Liver (tissue), 8 donors: ENCODE measurements at regions not wholly inside any gene's neighbourhood (a gene's known extent, or its start where the extent isn't known, plus 50 kb on each side); places are given as distances from the start of the nearest gene placed in this dataset.
A peak's percentile ranks its signal among the peaks of the same experiment; 100 is the strongest.

Source experiments
- DNase-seq: peaks from one replicate; pipeline ENCODE4 v3.0.0-alpha.2; 2017; ENCODE audit warnings: low spot score
- H3K27ac ChIP-seq, 2 donors: one replicate each; pipeline ENCODE4 v1.7.0; 2013; ENCODE audit warnings: inconsistent platforms in 2 of 2, low read length in 2 of 2, control low read depth in 1 of 2, low read depth in 1 of 2, mild to moderate bottlenecking in 1 of 2
- H3K27me3 ChIP-seq, 4 donors: one replicate each; pipeline versions ENCODE4 v1.6.1 to v1.7.0; 2013; ENCODE audit warnings: low read length in 3 of 4, inconsistent platforms in 1 of 4, mild to moderate bottlenecking in 1 of 4, moderate library complexity in 1 of 4; ENCODE audit not compliant: control insufficient read depth in 4 of 4, insufficient read depth in 4 of 4
- H3K36me3 ChIP-seq, 4 donors: one replicate each; pipeline versions ENCODE4 v1.6.1 to v1.7.0; 2013; ENCODE audit warnings: low read length in 3 of 4, mild to moderate bottlenecking in 3 of 4, low read depth in 1 of 4, moderate library complexity in 1 of 4; ENCODE audit not compliant: control insufficient read depth in 4 of 4, insufficient read depth in 3 of 4
- H3K4me1 ChIP-seq, 4 donors: one replicate each; pipeline versions ENCODE4 v1.6.1 to v1.7.0; 2013; ENCODE audit warnings: low read length in 3 of 4, mild to moderate bottlenecking in 3 of 4, moderate library complexity in 1 of 4; ENCODE audit not compliant: control insufficient read depth in 4 of 4, insufficient read depth in 4 of 4
- H3K4me3 ChIP-seq, 3 donors: one replicate each; pipeline versions ENCODE4 v1.6.1 to v1.7.0; 2013; ENCODE audit warnings: low read length in 3 of 3, control low read depth in 1 of 3, low read depth in 1 of 3, mild to moderate bottlenecking in 1 of 3
- H3K9ac ChIP-seq, 2 donors: one replicate each; pipeline ENCODE4 v1.7.0; 2013; ENCODE audit warnings: low read length in 2 of 2, mild to moderate bottlenecking in 2 of 2, moderate library complexity in 2 of 2, control low read depth in 1 of 2, low read depth in 1 of 2
- H3K9me3 ChIP-seq, 4 donors: one replicate each; pipeline versions ENCODE4 v1.6.1 to v1.7.0; 2013; ENCODE audit warnings: low read length in 3 of 4; ENCODE audit not compliant: control insufficient read depth in 4 of 4
- ATF3 ChIP-seq: IDR thresholded peaks from 2 replicates; pipeline ENCODE4 v1.6.1; 2016; ENCODE audit warnings: antibody characterized with exemption
- EGR1 ChIP-seq, 2 donors: IDR thresholded peaks; 2 replicates each; pipeline ENCODE4 v1.6.1; 2016 to 2018; ENCODE audit warnings: antibody characterized with exemption in 2 of 2, low read depth in 2 of 2
- FOXA1 ChIP-seq: IDR thresholded peaks from 2 replicates; pipeline ENCODE4 v1.6.1; 2016; ENCODE audit warnings: antibody characterized with exemption
- FOXA2 ChIP-seq: IDR thresholded peaks from 2 replicates; pipeline ENCODE4 v1.6.1; 2016; ENCODE audit warnings: antibody characterized with exemption
- GABPA ChIP-seq, 2 donors: IDR thresholded peaks in 1 of 2; conservative IDR thresholded peaks in 1 of 2; 2 replicates each; pipeline ENCODE4 v1.6.1; 2016; ENCODE audit warnings: antibody characterized with exemption in 2 of 2, mild to moderate bottlenecking in 1 of 2, moderate library complexity in 1 of 2
- HNF4A ChIP-seq, 2 donors: conservative IDR thresholded peaks; 2 replicates each; pipeline ENCODE4 v1.6.1; 2016; ENCODE audit warnings: antibody characterized with exemption in 2 of 2, mild to moderate bottlenecking in 2 of 2
- HNF4G ChIP-seq: IDR thresholded peaks from 2 replicates; pipeline ENCODE4 v1.6.1; 2016; ENCODE audit warnings: antibody characterized with exemption
- JUND ChIP-seq, 2 donors: IDR thresholded peaks; 2 replicates each; pipeline ENCODE4 v1.6.1; 2016; ENCODE audit warnings: antibody characterized with exemption in 2 of 2
- NR2F2 ChIP-seq: IDR thresholded peaks from 2 replicates; pipeline ENCODE4 v1.6.1; 2016; ENCODE audit warnings: antibody characterized with exemption
- RAD21 ChIP-seq, 2 donors: IDR thresholded peaks; 2 replicates each; pipeline ENCODE4 v1.6.1; 2016; ENCODE audit warnings: antibody characterized with exemption in 2 of 2, mild to moderate bottlenecking in 2 of 2
- REST ChIP-seq: IDR thresholded peaks from 2 replicates; pipeline ENCODE4 v1.6.1; 2016; ENCODE audit warnings: antibody characterized with exemption, mild to moderate bottlenecking
- RXRA ChIP-seq, 2 donors: IDR thresholded peaks; 2 replicates each; pipeline ENCODE4 v1.6.1; 2017 to 2018; ENCODE audit warnings: antibody characterized with exemption in 2 of 2, mild to moderate bottlenecking in 1 of 2
- SP1 ChIP-seq: IDR thresholded peaks from 2 replicates; pipeline ENCODE4 v1.6.1; 2018; ENCODE audit warnings: antibody characterized with exemption, mild to moderate bottlenecking
- TAF1 ChIP-seq: conservative IDR thresholded peaks from 2 replicates; pipeline ENCODE4 v1.6.1; 2016; ENCODE audit warnings: antibody characterized with exemption, mild to moderate bottlenecking
- YY1 ChIP-seq: IDR thresholded peaks from 2 replicates; pipeline ENCODE4 v1.6.1; 2016; ENCODE audit warnings: antibody characterized with exemption, mild to moderate bottlenecking
- WGBS: extraction: QIAGEN DNeasy Blood & Tissue Kit; methylation state at CpG from one replicate; pipeline ENCODE4 v1.1.7; 2013; 5-methylcytosine and 5-hydroxymethylcytosine counted together
- TF ChIP-seq, protein P1 (sequence below): IDR thresholded peaks from 2 replicates; pipeline ENCODE4 v1.6.1; 2016; ENCODE audit warnings: antibody characterized with exemption
- TF ChIP-seq, protein P2 (sequence below): IDR thresholded peaks from 2 replicates; pipeline ENCODE4 v1.6.1; 2016; ENCODE audit warnings: antibody characterized with exemption
- TF ChIP-seq, protein P3 (sequence below): fragments of 150-350 bp; IDR thresholded peaks from 2 replicates; pipeline ENCODE4 v1.5.1; 2017; ENCODE audit warnings: improper control_type of control experiment, low read depth, low read length; ENCODE audit not compliant: missing input control
- donor health status: healthy.
- donor health status: healthy.
- donor health status: healthy.
- donor health status: healthy.
- donor health status: healthy.

- no peak overlapping the region for H3K4me3 ChIP-seq
- TF ChIP-seq FOXA2 (no peak), SP1 (no peak), RAD21 (IDR thresholded peaks at IDR 0.05) (no peak), HNF4G (no peak), FOXA1 (no peak), JUND (IDR thresholded peaks at IDR 0.05) (no peak), NR2F2 (no peak), REST (no peak), GABPA (IDR thresholded peaks at IDR 0.05 in 1 of 2, conservative IDR thresholded peaks at IDR 0.05 in 1 of 2) (no peak), HNF4A (conservative IDR thresholded peaks at IDR 0.05) (no peak), TAF1 (no peak), EGR1 (IDR thresholded peaks at IDR 0.05; ENCODE audit: low read depth in 2 of 2) (no peak), RXRA (IDR thresholded peaks at IDR 0.05) (no peak)
- TF ChIP-seq, protein P1, sequence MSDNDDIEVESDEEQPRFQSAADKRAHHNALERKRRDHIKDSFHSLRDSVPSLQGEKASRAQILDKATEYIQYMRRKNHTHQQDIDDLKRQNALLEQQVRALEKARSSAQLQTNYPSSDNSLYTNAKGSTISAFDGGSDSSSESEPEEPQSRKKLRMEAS: no peak
- TF ChIP-seq, protein P2, sequence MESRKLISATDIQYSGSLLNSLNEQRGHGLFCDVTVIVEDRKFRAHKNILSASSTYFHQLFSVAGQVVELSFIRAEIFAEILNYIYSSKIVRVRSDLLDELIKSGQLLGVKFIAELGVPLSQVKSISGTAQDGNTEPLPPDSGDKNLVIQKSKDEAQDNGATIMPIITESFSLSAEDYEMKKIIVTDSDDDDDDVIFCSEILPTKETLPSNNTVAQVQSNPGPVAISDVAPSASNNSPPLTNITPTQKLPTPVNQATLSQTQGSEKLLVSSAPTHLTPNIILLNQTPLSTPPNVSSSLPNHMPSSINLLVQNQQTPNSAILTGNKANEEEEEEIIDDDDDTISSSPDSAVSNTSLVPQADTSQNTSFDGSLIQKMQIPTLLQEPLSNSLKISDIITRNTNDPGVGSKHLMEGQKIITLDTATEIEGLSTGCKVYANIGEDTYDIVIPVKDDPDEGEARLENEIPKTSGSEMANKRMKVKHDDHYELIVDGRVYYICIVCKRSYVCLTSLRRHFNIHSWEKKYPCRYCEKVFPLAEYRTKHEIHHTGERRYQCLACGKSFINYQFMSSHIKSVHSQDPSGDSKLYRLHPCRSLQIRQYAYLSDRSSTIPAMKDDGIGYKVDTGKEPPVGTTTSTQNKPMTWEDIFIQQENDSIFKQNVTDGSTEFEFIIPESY: no peak
- TF ChIP-seq, protein P3, sequence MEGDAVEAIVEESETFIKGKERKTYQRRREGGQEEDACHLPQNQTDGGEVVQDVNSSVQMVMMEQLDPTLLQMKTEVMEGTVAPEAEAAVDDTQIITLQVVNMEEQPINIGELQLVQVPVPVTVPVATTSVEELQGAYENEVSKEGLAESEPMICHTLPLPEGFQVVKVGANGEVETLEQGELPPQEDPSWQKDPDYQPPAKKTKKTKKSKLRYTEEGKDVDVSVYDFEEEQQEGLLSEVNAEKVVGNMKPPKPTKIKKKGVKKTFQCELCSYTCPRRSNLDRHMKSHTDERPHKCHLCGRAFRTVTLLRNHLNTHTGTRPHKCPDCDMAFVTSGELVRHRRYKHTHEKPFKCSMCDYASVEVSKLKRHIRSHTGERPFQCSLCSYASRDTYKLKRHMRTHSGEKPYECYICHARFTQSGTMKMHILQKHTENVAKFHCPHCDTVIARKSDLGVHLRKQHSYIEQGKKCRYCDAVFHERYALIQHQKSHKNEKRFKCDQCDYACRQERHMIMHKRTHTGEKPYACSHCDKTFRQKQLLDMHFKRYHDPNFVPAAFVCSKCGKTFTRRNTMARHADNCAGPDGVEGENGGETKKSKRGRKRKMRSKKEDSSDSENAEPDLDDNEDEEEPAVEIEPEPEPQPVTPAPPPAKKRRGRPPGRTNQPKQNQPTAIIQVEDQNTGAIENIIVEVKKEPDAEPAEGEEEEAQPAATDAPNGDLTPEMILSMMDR: no peak
- H3K4me1 ChIP-seq: peaks cover 0 to 5% (median 2%) of the 10 kb centered on the region in 4 donors
- no peaks in the 10 kb centered on the region for H3K27me3 ChIP-seq
- DNase-seq: no peak
- no peaks in the 10 kb centered on the region for H3K36me3 ChIP-seq
- H3K9ac ChIP-seq: no peak overlapping the region
- H3K27ac ChIP-seq: no peak overlapping the region
- no peaks in the 10 kb centered on the region for H3K9me3 ChIP-seq
Observed at GRCh38 chr1:234858722-234859121, 248.7 kb upstream of the IRF2BP2 start.

DNA sequence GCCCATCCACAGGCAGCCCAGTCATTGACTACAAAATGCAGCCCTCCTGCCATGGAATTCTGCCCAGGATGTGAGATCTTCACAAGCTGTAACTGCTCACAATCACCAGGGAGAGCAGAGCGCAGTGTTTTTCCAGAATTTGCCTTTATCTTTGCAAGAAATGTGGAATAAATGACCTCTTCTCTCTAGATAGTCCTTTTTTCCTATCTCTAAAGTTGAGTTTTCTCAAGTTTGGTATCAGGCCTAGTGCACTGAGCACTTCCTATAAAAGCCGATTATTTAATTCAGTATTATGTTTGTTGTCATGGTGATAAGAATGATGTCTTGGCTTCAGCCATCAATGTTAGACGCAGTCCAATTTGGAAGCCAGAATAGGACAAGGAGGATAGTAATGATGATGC lies 246.9 kb upstream of the IRF2BP2 start:
- Histone ChIP-seq H3K27ac (peak overlapping the region in 1 of 2 donors; percentile 23), H3K4me1 (no peaks in the 10 kb centered on the region)
- WGBS: 84% methylated on average over 3 of the region's 3 CpGs

More for the DNA sequence above, 246.9 kb upstream of the IRF2BP2 start:
- H3K9ac ChIP-seq: no peak overlapping the region
- H3K36me3 ChIP-seq: no peaks in the 10 kb centered on the region
- TF ChIP-seq NR2F2 (peak; percentile 66), HNF4G (no peak), SP1 (peak; percentile 30), ATF3 (no peak), YY1 (no peak), FOXA1 (no peak), RXRA (IDR thresholded peaks at IDR 0.05) (no peak), JUND (IDR thresholded peaks at IDR 0.05) (no peak), RAD21 (IDR thresholded peaks at IDR 0.05) (peak in 1 of 2 donors; percentile 43)
- TF ChIP-seq, protein P2: no peak
- no peak overlapping the region for H3K4me3 ChIP-seq
- H3K9me3 ChIP-seq: no peaks in the 10 kb centered on the region
- no peak for DNase-seq
- H3K27me3 ChIP-seq: no peaks in the 10 kb centered on the region
